ENCODE measurements at regions not wholly inside any gene's neighbourhood (a gene's known extent, or its start where the extent isn't known, plus 50 kb on each side); places are given as distances from the start of the nearest gene placed in this dataset.

GRCh38 chr11:95373241-95373640 is 142.2 kb upstream of the SESN3 start:
- ATAC-seq: no peak
- H3K27ac Mint-ChIP-seq: peak overlapping the region; percentile 11
- no peak overlapping the region for H3K4me3 Mint-ChIP-seq
- peaks cover 12% of the 10 kb centered on the region for H3K4me1 Mint-ChIP-seq
- H3K27me3 Mint-ChIP-seq: no peaks in the 10 kb centered on the region
- no peaks in the 10 kb centered on the region for H3K36me3 Mint-ChIP-seq
- H3K9me3 Mint-ChIP-seq: no peaks in the 10 kb centered on the region

- ATAC-seq: no peak
- H3K9me3 Mint-ChIP-seq: no peaks in the 10 kb centered on the region
- H3K36me3 Mint-ChIP-seq: no peaks in the 10 kb centered on the region
- no peaks in the 10 kb centered on the region for H3K27me3 Mint-ChIP-seq
- no peak overlapping the region for H3K4me3 Mint-ChIP-seq
- peaks cover 12% of the 10 kb centered on the region for H3K4me1 Mint-ChIP-seq
- H3K27ac Mint-ChIP-seq: peak overlapping the region; percentile 11
These were observed 141.2 kb upstream of the SESN3 start for GRCh38 chr11:95372097-95372656.

GRCh38 chr11:95371153-95371552 is 140.2 kb upstream of the SESN3 start:
- no peaks in the 10 kb centered on the region for H3K27me3 Mint-ChIP-seq
- no peaks in the 10 kb centered on the region for H3K36me3 Mint-ChIP-seq
- ATAC-seq: no peak
- H3K4me3 Mint-ChIP-seq: no peak overlapping the region
- H3K9me3 Mint-ChIP-seq: no peaks in the 10 kb centered on the region
- peaks cover 12% of the 10 kb centered on the region for H3K4me1 Mint-ChIP-seq
- no peak overlapping the region for H3K27ac Mint-ChIP-seq

- H3K27ac Mint-ChIP-seq: no peak overlapping the region
- H3K36me3 Mint-ChIP-seq: no peaks in the 10 kb centered on the region
- no peaks in the 10 kb centered on the region for H3K9me3 Mint-ChIP-seq
- no peak overlapping the region for H3K4me3 Mint-ChIP-seq
- no peak for ATAC-seq
- H3K27me3 Mint-ChIP-seq: no peaks in the 10 kb centered on the region
- peaks cover 18% of the 10 kb centered on the region for H3K4me1 Mint-ChIP-seq
These were observed 136.7 kb upstream of the SESN3 start for GRCh38 chr11:95367726-95368125.

GRCh38 chr11:95365348-95365747 is 134.3 kb upstream of the SESN3 start:
- no peak overlapping the region for H3K4me3 Mint-ChIP-seq

GRCh38 chr11:95364324-95365295 is 133.6 kb upstream of the SESN3 start:
- ATAC-seq: no peak
- no peak overlapping the region for H3K4me3 Mint-ChIP-seq
- H3K27ac Mint-ChIP-seq: no peak overlapping the region
- H3K4me1 Mint-ChIP-seq: peaks cover 12% of the 10 kb centered on the region
- no peaks in the 10 kb centered on the region for H3K27me3 Mint-ChIP-seq
- H3K36me3 Mint-ChIP-seq: no peaks in the 10 kb centered on the region
- H3K9me3 Mint-ChIP-seq: no peaks in the 10 kb centered on the region

More at GRCh38 chr11:95365348-95365747, 134.3 kb upstream of the SESN3 start:
- Mint-ChIP-seq H3K4me1 (peaks cover 12% of the 10 kb centered on the region), H3K27ac (no peak overlapping the region), H3K9me3 (no peaks in the 10 kb centered on the region), H3K27me3 (no peaks in the 10 kb centered on the region), H3K36me3 (no peaks in the 10 kb centered on the region)
- no peak for ATAC-seq

- Mint-ChIP-seq H3K4me1 (peaks cover 12% of the 10 kb centered on the region), H3K9me3 (no peaks in the 10 kb centered on the region), H3K27me3 (no peaks in the 10 kb centered on the region), H3K4me3 (no peak overlapping the region), H3K36me3 (no peaks in the 10 kb centered on the region), H3K27ac (no peak overlapping the region)
- ATAC-seq: no peak
These were observed 132.7 kb upstream of the SESN3 start for GRCh38 chr11:95363708-95364107.

- H3K4me1 Mint-ChIP-seq: peaks cover 12% of the 10 kb centered on the region
These were observed 132.2 kb upstream of the SESN3 start for GRCh38 chr11:95363164-95363563.

GRCh38 chr11:95361180-95361579 is 130.2 kb upstream of the SESN3 start:
- H3K9me3 Mint-ChIP-seq: no peaks in the 10 kb centered on the region
- no peak for ATAC-seq
- no peaks in the 10 kb centered on the region for H3K27me3 Mint-ChIP-seq
- H3K36me3 Mint-ChIP-seq: no peaks in the 10 kb centered on the region
- H3K4me1 Mint-ChIP-seq: peaks cover 12% of the 10 kb centered on the region
- no peak overlapping the region for H3K27ac Mint-ChIP-seq
- H3K4me3 Mint-ChIP-seq: no peak overlapping the region

More at GRCh38 chr11:95363164-95363563, 132.2 kb upstream of the SESN3 start:
- Mint-ChIP-seq H3K27me3 (no peaks in the 10 kb centered on the region), H3K9me3 (no peaks in the 10 kb centered on the region), H3K4me3 (no peak overlapping the region), H3K36me3 (no peaks in the 10 kb centered on the region), H3K27ac (no peak overlapping the region)
- no peak for ATAC-seq

GRCh38 chr11:95360377-95361075 is 129.5 kb upstream of the SESN3 start:
- H3K36me3 Mint-ChIP-seq: no peaks in the 10 kb centered on the region
- H3K9me3 Mint-ChIP-seq: no peaks in the 10 kb centered on the region
- no peak for ATAC-seq
- no peak overlapping the region for H3K4me3 Mint-ChIP-seq
- peaks cover 8% of the 10 kb centered on the region for H3K4me1 Mint-ChIP-seq
- no peak overlapping the region for H3K27ac Mint-ChIP-seq
- no peaks in the 10 kb centered on the region for H3K27me3 Mint-ChIP-seq

- H3K27ac Mint-ChIP-seq: no peak overlapping the region
- ATAC-seq: no peak
- H3K4me3 Mint-ChIP-seq: no peak overlapping the region
- H3K9me3 Mint-ChIP-seq: no peaks in the 10 kb centered on the region
- no peaks in the 10 kb centered on the region for H3K36me3 Mint-ChIP-seq
- no peaks in the 10 kb centered on the region for H3K27me3 Mint-ChIP-seq
- H3K4me1 Mint-ChIP-seq: peaks cover under 1% of the 10 kb centered on the region
These were observed 128.8 kb upstream of the SESN3 start for GRCh38 chr11:95359756-95360155.

GRCh38 chr11:95359341-95359663 is 128.3 kb upstream of the SESN3 start:
- peaks cover 2% of the 10 kb centered on the region for H3K4me1 Mint-ChIP-seq
- H3K27me3 Mint-ChIP-seq: no peaks in the 10 kb centered on the region
- H3K27ac Mint-ChIP-seq: no peak overlapping the region
- no peak overlapping the region for H3K4me3 Mint-ChIP-seq
- no peaks in the 10 kb centered on the region for H3K36me3 Mint-ChIP-seq
- no peak for ATAC-seq
- H3K9me3 Mint-ChIP-seq: no peaks in the 10 kb centered on the region

- Mint-ChIP-seq H3K9me3 (no peaks in the 10 kb centered on the region), H3K27ac (no peak overlapping the region), H3K4me3 (no peak overlapping the region), H3K27me3 (no peaks in the 10 kb centered on the region), H3K36me3 (no peaks in the 10 kb centered on the region), H3K4me1 (peaks cover 7% of the 10 kb centered on the region)
- ATAC-seq: no peak
These were observed 127.7 kb upstream of the SESN3 start for GRCh38 chr11:95358511-95359340.

- Mint-ChIP-seq H3K27me3 (no peaks in the 10 kb centered on the region), H3K36me3 (peaks cover 5% of the 10 kb centered on the region), H3K9me3 (peaks cover 5% of the 10 kb centered on the region), H3K27ac (no peak overlapping the region), H3K4me3 (no peak overlapping the region), H3K4me1 (peaks cover 7% of the 10 kb centered on the region)
- no peak for ATAC-seq
These were observed 123.3 kb upstream of the SESN3 start for GRCh38 chr11:95354304-95354703.

- H3K27ac Mint-ChIP-seq: peak overlapping the region; percentile 25
These were observed 122.7 kb upstream of the SESN3 start for GRCh38 chr11:95353706-95354105.

More at GRCh38 chr11:95353706-95354105, 122.7 kb upstream of the SESN3 start:
- no peak for ATAC-seq
- no peaks in the 10 kb centered on the region for H3K27me3 Mint-ChIP-seq
- no peak overlapping the region for H3K4me3 Mint-ChIP-seq
- H3K36me3 Mint-ChIP-seq: peaks cover 11% of the 10 kb centered on the region
- peaks cover 7% of the 10 kb centered on the region for H3K4me1 Mint-ChIP-seq
- peaks cover 11% of the 10 kb centered on the region for H3K9me3 Mint-ChIP-seq

Measured in stimulated activated memory B cell treated with anti-CD40 and anti-IgM and Interleukin-4, amounts not matched to agents 10 μg/mL and 1 μg/mL and 100 μg/mL, for 72 hours (primary cell).